ENCODE measurements at regions not wholly inside any gene's neighbourhood (a gene's known extent, or its start where the extent isn't known, plus 50 kb on each side); places are given as distances from the start of the nearest gene placed in this dataset.

GRCh38 chr4:81523672-81524327 lies 52.1 kb upstream of the RASGEF1B start:
- Histone ChIP-seq H3K27ac (peak overlapping the region; percentile 37 to 64 (median 53)), H3K4me3 (no peak overlapping the region), H3K27me3 (no peaks in the 10 kb centered on the region), H3K4me1 (peaks cover 0 to 29% (median 14%) of the 10 kb centered on the region in 4 donors), H3K9me3 (no peaks in the 10 kb centered on the region), H3K36me3 (no peaks in the 10 kb centered on the region)
- in situ Hi-C loops (cut with MboI; ENCODE audit: low pct_ligation_motif_present in 1 of 4, low pct_unique_long_range_greater_than_20kb in 1 of 4, low sequenced_read_pairs in 3 of 4) (no loop called here), intact Hi-C loops (cut with DNase I; ENCODE audit: low total_unique reads) (no loop called here)
- TF ChIP-seq EP300 (IDR thresholded peaks at IDR 0.05; ENCODE audit: low read depth), result no peak
- TF ChIP-seq POLR2AphosphoS5 (IDR thresholded peaks at IDR 0.05), result no peak
- no peak for TF ChIP-seq POLR2A (IDR thresholded peaks at IDR 0.05)
- TF ChIP-seq, protein P1, sequence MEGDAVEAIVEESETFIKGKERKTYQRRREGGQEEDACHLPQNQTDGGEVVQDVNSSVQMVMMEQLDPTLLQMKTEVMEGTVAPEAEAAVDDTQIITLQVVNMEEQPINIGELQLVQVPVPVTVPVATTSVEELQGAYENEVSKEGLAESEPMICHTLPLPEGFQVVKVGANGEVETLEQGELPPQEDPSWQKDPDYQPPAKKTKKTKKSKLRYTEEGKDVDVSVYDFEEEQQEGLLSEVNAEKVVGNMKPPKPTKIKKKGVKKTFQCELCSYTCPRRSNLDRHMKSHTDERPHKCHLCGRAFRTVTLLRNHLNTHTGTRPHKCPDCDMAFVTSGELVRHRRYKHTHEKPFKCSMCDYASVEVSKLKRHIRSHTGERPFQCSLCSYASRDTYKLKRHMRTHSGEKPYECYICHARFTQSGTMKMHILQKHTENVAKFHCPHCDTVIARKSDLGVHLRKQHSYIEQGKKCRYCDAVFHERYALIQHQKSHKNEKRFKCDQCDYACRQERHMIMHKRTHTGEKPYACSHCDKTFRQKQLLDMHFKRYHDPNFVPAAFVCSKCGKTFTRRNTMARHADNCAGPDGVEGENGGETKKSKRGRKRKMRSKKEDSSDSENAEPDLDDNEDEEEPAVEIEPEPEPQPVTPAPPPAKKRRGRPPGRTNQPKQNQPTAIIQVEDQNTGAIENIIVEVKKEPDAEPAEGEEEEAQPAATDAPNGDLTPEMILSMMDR (IDR thresholded peaks at IDR 0.05), result no peak
- no peak for DNase-seq
- 81% methylated on average over 2 of the region's 2 CpGs; no CpG with 5 or more reads in 1 of the 2 donors for WGBS, 2 donors (ENCODE audit: low coverage in 1 of 2)

DNA sequence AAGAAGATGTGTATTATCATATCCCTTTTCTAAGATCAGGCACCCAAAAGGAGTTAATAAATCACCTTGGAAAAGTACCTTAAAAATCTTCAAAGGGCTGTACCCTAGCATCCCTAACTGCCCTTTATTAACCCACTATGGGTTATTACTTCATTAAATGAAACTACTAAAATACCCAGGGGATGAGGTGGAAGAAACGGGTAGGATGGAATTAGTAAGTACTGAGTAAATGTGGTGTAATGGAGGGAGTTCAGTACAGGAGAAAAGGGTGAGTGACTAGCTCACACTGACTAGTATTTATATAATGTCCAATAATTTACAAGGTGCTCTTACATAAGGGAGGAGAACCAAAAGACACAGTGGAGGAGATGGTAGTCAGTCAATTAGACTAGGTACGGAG lies 51.0 kb upstream of the RASGEF1B start:
- no peaks in the 10 kb centered on the region for H3K27me3 ChIP-seq
- H3K27ac ChIP-seq, result no peak overlapping the region
- no peaks in the 10 kb centered on the region for H3K9me3 ChIP-seq
- TF ChIP-seq POLR2AphosphoS5 (IDR thresholded peaks at IDR 0.05), result no peak
- TF ChIP-seq POLR2A (IDR thresholded peaks at IDR 0.05), result no peak
- TF ChIP-seq, protein P1 (IDR thresholded peaks at IDR 0.05), result no peak
- TF ChIP-seq EP300 (IDR thresholded peaks at IDR 0.05; ENCODE audit: low read depth), result no peak
- intact Hi-C loops (cut with DNase I; ENCODE audit: low total_unique reads) (no loop called here), in situ Hi-C loops (cut with MboI; ENCODE audit: low pct_ligation_motif_present in 1 of 4, low pct_unique_long_range_greater_than_20kb in 1 of 4, low sequenced_read_pairs in 3 of 4) (no loop called here)
- H3K4me1 ChIP-seq, result peaks cover 0 to 35% (median 14%) of the 10 kb centered on the region in 4 donors
- no peak overlapping the region for H3K4me3 ChIP-seq
- DNase-seq, result no peak
- WGBS, 2 donors (ENCODE audit: low coverage in 1 of 2), result 77 to 92% methylated on average over 2 of the region's 2 CpGs
- no peaks in the 10 kb centered on the region for H3K36me3 ChIP-seq

GRCh38 chr4:81521708-81522107 lies 50.0 kb upstream of the RASGEF1B start:
- H3K36me3 ChIP-seq, result no peaks in the 10 kb centered on the region
- no peaks in the 10 kb centered on the region for H3K9me3 ChIP-seq
- intact Hi-C loops (cut with DNase I; ENCODE audit: low total_unique reads), result no loop called here
- in situ Hi-C loops (cut with MboI; ENCODE audit: low pct_ligation_motif_present in 1 of 4, low pct_unique_long_range_greater_than_20kb in 1 of 4, low sequenced_read_pairs in 3 of 4), result no loop called here
- peaks cover 0 to 35% (median 14%) of the 10 kb centered on the region in 4 donors for H3K4me1 ChIP-seq
- no peak overlapping the region for H3K4me3 ChIP-seq
- 62% methylated on average over 1 of the region's 1 CpG; no CpG with 5 or more reads in 1 of the 2 donors for WGBS, 2 donors (ENCODE audit: low coverage in 1 of 2)
- no peaks in the 10 kb centered on the region for H3K27me3 ChIP-seq
- H3K27ac ChIP-seq, result no peak overlapping the region
- TF ChIP-seq, protein P1 (IDR thresholded peaks at IDR 0.05), result no peak
- TF ChIP-seq POLR2A (IDR thresholded peaks at IDR 0.05) (no peak), POLR2AphosphoS5 (IDR thresholded peaks at IDR 0.05) (no peak), EP300 (IDR thresholded peaks at IDR 0.05; ENCODE audit: low read depth) (no peak)
- no peak for DNase-seq

Small RNA genes in the stretch of these regions (small RNA-seq; reads per million reads assigned to genes)
- gene RF00322 (0 reads per million in 4 donors), gene RNU6-499P (0 reads per million in 4 donors)

Data from transverse colon (tissue), 4 donors.